Heart left ventricle (tissue), 13 donors: ENCODE measurements at regions not wholly inside any gene's neighbourhood (a gene's known extent, or its start where the extent isn't known, plus 50 kb on each side); places are given as distances from the start of the nearest gene placed in this dataset.

Source experiments
- CTCF ChIP-seq, 12 donors: fragments of 200-600 bp; sonication (generic) in 4 of 12; IDR thresholded peaks; one replicate each; pipeline versions ENCODE4 v1.5.0 to v1.8.0; 2018 to 2022; ENCODE audit warnings: antibody characterized with exemption in 12 of 12, mild to moderate bottlenecking in 5 of 12
- POLR2A ChIP-seq, 2 donors: fragments of 450-650 bp; IDR thresholded peaks; one replicate each; pipeline ENCODE4 v1.6.1; 2017; ENCODE audit warnings: antibody characterized with exemption in 2 of 2, mild to moderate bottlenecking in 2 of 2, moderate library complexity in 2 of 2
- donor health status: ischemic (EF 13 %, LVEDD 7.1; RV severe dilation, severe dysfunction).
- donor health status: DM: no; HTN: yes; CAD: no.
- donor health status: DM: no; HTN: no; CAD: no.
- donor health status: ischemic (EF 25% LVEDD 6.9; RV normal size, moderate dysfunction).
- donor health status: ischemic (EF 25% LVEDD 5.7; RV mildly dilated, moderate dysfunction).
- donor health status: ischemic (EF 35%, LVEDD 5.7; RV mildly dilated, moderate dysfunction).
- donor health status: nonischemic (EF 11% LVEDD 7.7; RV severe dilation, severe dysfunction).
- donor health status: DM: yes; HTN: yes; CAD: no.
- donor health status: PGD.
- donor health status: ischemic (EF 29% LVEDD 5.4; RV normal size, mild dysfunction).
- donor health status: nonischemic (EF 23%, LVEDD 6.1; RV moderate dilation, normal function).

DNA sequence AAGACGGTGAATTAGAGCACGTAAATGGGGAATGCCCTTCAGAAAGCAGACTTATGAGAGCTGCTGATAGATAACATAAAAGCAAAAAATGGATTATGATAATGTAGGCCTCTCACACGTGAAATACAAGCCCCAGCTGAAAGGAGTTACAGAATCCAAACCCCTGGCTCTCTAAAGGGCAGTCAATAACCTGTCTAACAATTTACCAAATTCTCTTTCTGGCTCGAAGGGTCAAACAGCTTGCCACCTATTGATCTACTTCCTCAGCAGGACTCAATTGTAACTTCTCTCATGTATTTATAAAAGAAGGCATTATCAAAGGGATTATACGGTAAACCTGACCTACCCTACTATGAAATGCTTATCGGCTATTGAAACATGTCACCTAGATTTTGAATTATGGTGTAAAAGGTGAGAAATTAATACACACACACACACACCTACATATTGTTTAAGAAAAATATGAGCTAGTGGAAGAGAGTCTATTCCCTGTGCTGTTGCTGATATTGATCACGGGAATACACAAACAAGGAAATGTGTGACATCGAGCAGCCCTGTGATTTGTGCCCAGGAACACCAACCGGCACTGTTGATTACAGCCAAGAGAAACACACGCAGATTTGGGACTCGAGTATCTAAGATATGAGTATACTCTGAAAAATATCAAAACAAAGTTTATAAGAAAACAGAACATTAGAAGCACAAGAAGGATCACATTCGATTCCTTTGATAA is 135.6 kb upstream of the NEBL start:
- no peak for TF ChIP-seq CTCF (IDR thresholded peaks at IDR 0.05)
- TF ChIP-seq POLR2A (IDR thresholded peaks at IDR 0.05): no peak
